Fibroblast of lung (primary cell): ENCODE measurements at regions not wholly inside any gene's neighbourhood (a gene's known extent, or its start where the extent isn't known, plus 50 kb on each side); places are given as distances from the start of the nearest gene placed in this dataset.

Experiments
- EZH2 ChIP-seq: IDR thresholded peaks from 2 replicates; pipeline ENCODE4 v1.5.1; 2012; ENCODE audit warnings: low read length, control low read depth, mild to moderate bottlenecking; ENCODE audit errors: missing control alignments
- TF ChIP-seq, protein P1 (sequence below), 2 donors: IDR thresholded peaks in 1 of 2; conservative IDR thresholded peaks in 1 of 2; 1 replicate in 1 of 2; 2 replicates in 1 of 2; pipeline ENCODE4 v1.5.1; 2011 to 2012; ENCODE audit warnings: low read length in 2 of 2, control low read depth in 1 of 2, inconsistent platforms in 1 of 2, low read depth in 1 of 2, mild to moderate bottlenecking in 1 of 2

DNA sequence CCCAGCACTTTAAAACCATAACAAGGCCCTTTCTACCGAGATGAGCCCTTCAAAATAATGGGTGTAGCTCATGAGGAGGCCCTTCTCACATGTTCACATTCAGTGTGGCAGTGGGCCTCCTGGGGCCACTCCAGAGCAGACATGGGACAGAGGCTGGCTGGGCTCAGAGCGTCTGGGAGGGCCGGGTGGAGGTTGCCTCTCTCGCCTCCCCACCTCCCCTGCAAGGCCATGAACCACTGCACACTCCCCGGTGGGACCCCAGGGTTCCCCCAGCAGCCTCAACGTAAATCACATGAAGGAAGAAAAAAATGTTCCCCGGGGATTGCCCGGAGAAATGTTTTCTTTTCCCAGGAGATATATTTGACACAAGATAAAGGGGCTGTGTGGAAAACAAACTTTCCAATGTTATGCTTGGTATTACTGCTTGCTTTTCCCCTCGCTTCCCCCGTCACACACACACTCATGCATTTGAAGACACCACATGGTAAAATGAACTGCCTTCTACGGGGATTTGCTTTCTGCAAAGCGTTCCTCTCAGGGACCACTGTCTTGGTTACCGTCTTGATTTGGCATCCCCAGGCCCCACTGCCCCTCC is 190.7 kb upstream of the CCND2 start:
- TF ChIP-seq, protein P1, sequence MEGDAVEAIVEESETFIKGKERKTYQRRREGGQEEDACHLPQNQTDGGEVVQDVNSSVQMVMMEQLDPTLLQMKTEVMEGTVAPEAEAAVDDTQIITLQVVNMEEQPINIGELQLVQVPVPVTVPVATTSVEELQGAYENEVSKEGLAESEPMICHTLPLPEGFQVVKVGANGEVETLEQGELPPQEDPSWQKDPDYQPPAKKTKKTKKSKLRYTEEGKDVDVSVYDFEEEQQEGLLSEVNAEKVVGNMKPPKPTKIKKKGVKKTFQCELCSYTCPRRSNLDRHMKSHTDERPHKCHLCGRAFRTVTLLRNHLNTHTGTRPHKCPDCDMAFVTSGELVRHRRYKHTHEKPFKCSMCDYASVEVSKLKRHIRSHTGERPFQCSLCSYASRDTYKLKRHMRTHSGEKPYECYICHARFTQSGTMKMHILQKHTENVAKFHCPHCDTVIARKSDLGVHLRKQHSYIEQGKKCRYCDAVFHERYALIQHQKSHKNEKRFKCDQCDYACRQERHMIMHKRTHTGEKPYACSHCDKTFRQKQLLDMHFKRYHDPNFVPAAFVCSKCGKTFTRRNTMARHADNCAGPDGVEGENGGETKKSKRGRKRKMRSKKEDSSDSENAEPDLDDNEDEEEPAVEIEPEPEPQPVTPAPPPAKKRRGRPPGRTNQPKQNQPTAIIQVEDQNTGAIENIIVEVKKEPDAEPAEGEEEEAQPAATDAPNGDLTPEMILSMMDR (conservative IDR thresholded peaks at IDR 0.05 in 1 of 2, IDR thresholded peaks at IDR 0.05 in 1 of 2; ENCODE audit: low read depth in 1 of 2, low read length in 2 of 2) = no peak
- no peak for TF ChIP-seq EZH2
